ENCODE measurements at regions not wholly inside any gene's neighbourhood (a gene's known extent, or its start where the extent isn't known, plus 50 kb on each side); places are given as distances from the start of the nearest gene placed in this dataset.

GRCh38 chr19:16002406-16003384 is 53.9 kb downstream of the OR10H4 start:
- Histone ChIP-seq H3K36me3 (ENCODE audit: control insufficient read depth, insufficient read depth, low read length) (no peaks in the 10 kb centered on the region), H3K27ac (ENCODE audit: extremely low read depth, low read depth, low read length) (no peak overlapping the region), H2AFZ (ENCODE audit: low read depth, low read length) (no peak overlapping the region), H3K79me2 (ENCODE audit: control insufficient read depth, insufficient read depth, low read length) (no peaks in the 10 kb centered on the region), H3K27me3 (ENCODE audit: control insufficient read depth in 2 of 2, insufficient read depth in 2 of 2, low read length in 2 of 2) (peaks cover 17 to 36% of the 10 kb centered on the region in 2 experiments; a peak in 4 of 5 replicates), H3K9me3 (replicated peaks; ENCODE audit: control insufficient read depth, insufficient read depth, low read depth, low read length) (no peaks in the 10 kb centered on the region), H3K9me1 (ENCODE audit: control insufficient read depth, insufficient read depth, low read length) (no peaks in the 10 kb centered on the region), H3K9ac (ENCODE audit: insufficient read depth in 1 of 2, low read depth in 2 of 2, low read length in 2 of 2) (no peak overlapping the region), H3K4me3 (no peak overlapping the region), H3K4me1 (replicated peaks in 1 of 2; ENCODE audit: control insufficient read depth in 2 of 2, insufficient read depth in 2 of 2, low read length in 2 of 2) (no peaks in the 10 kb centered on the region), H4K20me1 (replicated peaks; ENCODE audit: control insufficient read depth, insufficient read depth, low read length) (no peaks in the 10 kb centered on the region), H3K4me2 (ENCODE audit: insufficient read depth, low read length) (no peak overlapping the region)
- DNase-seq (ENCODE audit: extremely low read depth in 1 of 4, low spot score in 3 of 4) (no peak), ATAC-seq (no peak), FAIRE-seq (no peak)
- no TSS peak for BruUV-seq (replicated peaks)
- in situ Hi-C loops (cut with MboI) (no loop called here), intact Hi-C loops (cut with micrococcal nuclease) (no loop called here)
- 8% methylated on average over 11 of the region's 11 CpGs for WGBS (ENCODE audit: insufficient coverage, low coverage, missing lambda C conversion rate)
- ChIA-PET CTCF (ENCODE audit: low intra/inter-chr PET ratio) (no interaction called here), POLR2A (no interaction called here)
- TF ChIP-seq RNF2 (IDR thresholded peaks at IDR 0.05): no peak
- no peak for TF ChIP-seq ZNF561 (CRISPR knock-in tag; conservative IDR thresholded peaks at IDR 0.05)

DNA sequence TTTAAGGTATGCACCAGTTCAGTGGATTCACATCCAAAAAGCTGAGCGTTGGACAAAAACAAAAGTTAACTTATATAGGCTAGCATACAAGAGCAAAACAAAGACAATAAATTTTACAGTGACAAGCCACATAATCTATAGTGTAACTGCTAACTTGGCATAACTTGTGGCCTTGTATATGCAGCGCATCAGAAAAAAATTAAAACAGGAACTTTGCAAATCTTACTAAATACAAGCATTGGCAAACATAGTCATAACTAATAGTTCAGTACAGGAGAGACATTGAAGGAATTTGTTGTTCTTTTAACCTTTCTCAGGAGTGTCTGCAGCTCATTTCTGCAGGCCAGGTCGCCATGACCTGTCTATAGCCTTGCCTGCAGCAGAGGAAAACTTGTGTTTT is 54.6 kb downstream of the OR10H4 start:
- ATAC-seq (no peak), DNase-seq (ENCODE audit: extremely low read depth in 1 of 4, low spot score in 3 of 4) (no peak), FAIRE-seq (no peak)
- H2AFZ ChIP-seq (ENCODE audit: low read depth, low read length): no peak overlapping the region
- no peak overlapping the region for H3K4me2 ChIP-seq (ENCODE audit: insufficient read depth, low read length)
- no peak overlapping the region for H3K4me3 ChIP-seq
- no peaks in the 10 kb centered on the region for H4K20me1 ChIP-seq (replicated peaks; ENCODE audit: control insufficient read depth, insufficient read depth, low read length)
- 3% methylated on average over 3 of the region's 3 CpGs for WGBS (ENCODE audit: insufficient coverage, low coverage, missing lambda C conversion rate)
- intact Hi-C loops (cut with micrococcal nuclease) (no loop called here), in situ Hi-C loops (cut with MboI) (no loop called here)
- peaks cover 17 to 36% of the 10 kb centered on the region in 2 experiments; a peak in 4 of 5 replicates for H3K27me3 ChIP-seq (ENCODE audit: control insufficient read depth in 2 of 2, insufficient read depth in 2 of 2, low read length in 2 of 2)
- no TSS peak for BruUV-seq (replicated peaks)
- no peaks in the 10 kb centered on the region for H3K36me3 ChIP-seq (ENCODE audit: control insufficient read depth, insufficient read depth, low read length)
- no peaks in the 10 kb centered on the region for H3K9me3 ChIP-seq (replicated peaks; ENCODE audit: control insufficient read depth, insufficient read depth, low read depth, low read length)
- H3K4me1 ChIP-seq (replicated peaks in 1 of 2; ENCODE audit: control insufficient read depth in 2 of 2, insufficient read depth in 2 of 2, low read length in 2 of 2): no peaks in the 10 kb centered on the region
- no peaks in the 10 kb centered on the region for H3K79me2 ChIP-seq (ENCODE audit: control insufficient read depth, insufficient read depth, low read length)
- POLR2A ChIA-PET: no interaction called here
- no peak overlapping the region for H3K27ac ChIP-seq (ENCODE audit: extremely low read depth, low read depth, low read length)
- CTCF ChIA-PET (ENCODE audit: low intra/inter-chr PET ratio): no interaction called here
- H3K9me1 ChIP-seq (ENCODE audit: control insufficient read depth, insufficient read depth, low read length): no peaks in the 10 kb centered on the region
- no peak overlapping the region for H3K9ac ChIP-seq (ENCODE audit: insufficient read depth in 1 of 2, low read depth in 2 of 2, low read length in 2 of 2)
- no peak for TF ChIP-seq ZBTB1 (CRISPR knock-in tag; IDR thresholded peaks at IDR 0.05; ENCODE audit: borderline replicate concordance, low read depth)
- TF ChIP-seq, protein P1, sequence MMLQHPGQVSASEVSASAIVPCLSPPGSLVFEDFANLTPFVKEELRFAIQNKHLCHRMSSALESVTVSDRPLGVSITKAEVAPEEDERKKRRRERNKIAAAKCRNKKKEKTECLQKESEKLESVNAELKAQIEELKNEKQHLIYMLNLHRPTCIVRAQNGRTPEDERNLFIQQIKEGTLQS (IDR thresholded peaks at IDR 0.05): no peak
- TF ChIP-seq, protein P1 (CRISPR knock-in tag; conservative IDR thresholded peaks at IDR 0.05): no peak
- TF ChIP-seq ZNF408 (CRISPR knock-in tag; IDR thresholded peaks at IDR 0.05; ENCODE audit: low read depth): no peak
- TF ChIP-seq, protein P2, sequence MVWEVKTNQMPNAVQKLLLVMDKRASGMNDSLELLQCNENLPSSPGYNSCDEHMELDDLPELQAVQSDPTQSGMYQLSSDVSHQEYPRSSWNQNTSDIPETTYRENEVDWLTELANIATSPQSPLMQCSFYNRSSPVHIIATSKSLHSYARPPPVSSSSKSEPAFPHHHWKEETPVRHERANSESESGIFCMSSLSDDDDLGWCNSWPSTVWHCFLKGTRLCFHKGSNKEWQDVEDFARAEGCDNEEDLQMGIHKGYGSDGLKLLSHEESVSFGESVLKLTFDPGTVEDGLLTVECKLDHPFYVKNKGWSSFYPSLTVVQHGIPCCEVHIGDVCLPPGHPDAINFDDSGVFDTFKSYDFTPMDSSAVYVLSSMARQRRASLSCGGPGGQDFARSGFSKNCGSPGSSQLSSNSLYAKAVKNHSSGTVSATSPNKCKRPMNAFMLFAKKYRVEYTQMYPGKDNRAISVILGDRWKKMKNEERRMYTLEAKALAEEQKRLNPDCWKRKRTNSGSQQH (CRISPR knock-in tag; IDR thresholded peaks at IDR 0.05): no peak
- no peak for TF ChIP-seq ZNF277 (CRISPR knock-in tag; IDR thresholded peaks at IDR 0.05; ENCODE audit: borderline replicate concordance)
- TF ChIP-seq, protein P3, sequence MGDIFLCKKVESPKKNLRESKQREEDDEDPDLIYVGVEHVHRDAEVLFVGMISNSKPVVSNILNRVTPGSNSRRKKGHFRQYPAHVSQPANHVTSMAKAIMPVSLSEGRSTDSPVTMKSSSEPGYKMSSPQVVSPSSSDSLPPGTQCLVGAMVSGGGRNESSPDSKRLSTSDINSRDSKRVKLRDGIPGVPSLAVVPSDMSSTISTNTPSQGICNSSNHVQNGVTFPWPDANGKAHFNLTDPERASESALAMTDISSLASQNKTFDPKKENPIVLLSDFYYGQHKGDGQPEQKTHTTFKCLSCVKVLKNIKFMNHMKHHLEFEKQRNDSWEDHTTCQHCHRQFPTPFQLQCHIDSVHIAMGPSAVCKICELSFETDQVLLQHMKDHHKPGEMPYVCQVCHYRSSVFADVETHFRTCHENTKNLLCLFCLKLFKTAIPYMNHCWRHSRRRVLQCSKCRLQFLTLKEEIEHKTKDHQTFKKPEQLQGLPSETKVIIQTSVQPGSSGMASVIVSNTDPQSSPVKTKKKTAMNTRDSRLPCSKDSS (IDR thresholded peaks at IDR 0.05; ENCODE audit: low read depth, partially characterized antibody): no peak
